NCI-H2081 treated with DMSO at 0.1 percent for 48 hours (cell line): ENCODE measurements at regions not wholly inside any gene's neighbourhood (a gene's known extent, or its start where the extent isn't known, plus 50 kb on each side); places are given as distances from the start of the nearest gene placed in this dataset.

Experiments
- DNase-seq: peaks from one replicate; lab custom pipeline; 2025; lab: John Stamatoyannopoulos, UW

DNA sequence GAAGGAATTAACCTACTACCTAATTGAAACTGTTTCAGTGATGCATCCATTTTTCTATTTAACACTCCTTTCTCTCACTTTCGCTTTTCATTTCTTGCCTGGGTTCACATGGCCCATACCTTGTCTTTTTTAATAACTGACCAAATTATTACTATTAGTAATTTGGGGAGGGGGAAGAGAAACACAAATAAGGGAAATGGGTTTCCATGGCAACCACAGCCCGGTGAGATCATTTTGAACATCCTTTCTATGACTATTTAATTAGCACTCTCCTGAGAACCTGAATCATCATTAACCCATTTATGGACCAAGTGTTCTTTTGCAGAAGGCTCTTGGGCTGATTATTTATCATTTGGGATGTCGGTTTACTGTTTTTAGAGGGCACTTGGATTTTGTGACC lies 628.2 kb upstream of the SALL1 start:
- no peak for DNase-seq

DNA sequence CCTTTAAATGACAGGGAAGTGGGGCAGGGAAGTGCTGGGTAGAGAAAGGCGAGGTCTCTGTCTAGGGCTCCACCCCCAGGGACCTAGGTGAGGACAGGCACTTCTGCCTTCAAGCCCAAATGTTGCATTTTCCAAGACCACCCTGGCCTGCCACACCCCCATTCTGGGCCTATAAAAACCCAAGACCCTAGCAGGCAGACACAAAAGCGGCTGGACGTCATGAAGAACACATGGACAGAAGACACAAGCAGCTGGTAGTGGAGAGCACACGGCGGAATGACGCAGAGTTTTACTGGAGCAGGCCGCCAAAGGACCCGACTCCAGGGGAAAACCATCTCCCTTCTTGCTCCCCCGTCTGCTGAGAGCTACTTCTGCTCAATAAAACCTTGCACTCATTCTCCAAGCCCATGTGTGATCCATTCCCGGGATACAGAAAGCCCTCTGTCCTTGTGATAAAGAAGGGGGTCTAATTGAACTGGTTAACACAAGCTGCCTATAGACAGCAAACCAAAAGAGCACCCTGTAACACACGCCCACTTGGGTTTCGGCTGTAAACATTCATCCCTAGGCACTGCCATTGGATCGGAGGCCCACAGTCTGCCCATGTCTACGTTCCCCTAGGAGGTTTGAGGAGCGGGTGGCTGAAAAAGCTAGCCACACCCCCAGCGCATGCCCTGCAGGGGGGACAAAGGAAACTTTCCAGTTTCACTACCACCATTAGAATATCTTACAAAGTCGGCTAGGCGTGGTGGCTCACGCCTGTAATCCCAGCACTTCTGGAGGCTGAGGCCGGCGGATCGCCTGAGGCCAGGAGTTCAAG lies 622.2 kb upstream of the SALL1 start:
- no peak for DNase-seq

DNA sequence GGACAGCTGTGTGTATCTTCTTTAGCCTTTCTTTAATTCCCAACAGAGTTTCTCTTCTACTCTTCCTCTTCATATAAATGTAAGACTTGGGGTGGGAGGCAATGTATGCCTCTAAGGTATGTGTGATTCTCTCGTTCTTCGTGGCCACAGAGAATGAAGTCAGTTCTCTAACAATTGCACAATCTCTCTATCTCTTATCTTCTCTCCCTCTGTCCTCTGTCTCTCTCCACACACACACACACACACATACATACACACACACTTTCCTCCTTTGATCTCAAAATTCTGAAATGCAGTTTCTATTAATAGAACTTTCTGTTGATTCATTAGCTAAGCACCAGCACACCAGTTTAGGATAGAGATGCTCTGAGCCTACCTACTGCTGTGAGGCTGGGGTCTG lies 615.7 kb upstream of the SALL1 start:
- no peak for DNase-seq

- no peak for DNase-seq
These were observed 612.1 kb upstream of the SALL1 start for GRCh38 chr16:51763072-51763661.

- peak; percentile 3 for DNase-seq
These were observed 611.3 kb upstream of the SALL1 start for GRCh38 chr16:51762081-51762996.

- DNase-seq = no peak
These were observed 609.9 kb upstream of the SALL1 start for GRCh38 chr16:51761001-51761400.

DNA sequence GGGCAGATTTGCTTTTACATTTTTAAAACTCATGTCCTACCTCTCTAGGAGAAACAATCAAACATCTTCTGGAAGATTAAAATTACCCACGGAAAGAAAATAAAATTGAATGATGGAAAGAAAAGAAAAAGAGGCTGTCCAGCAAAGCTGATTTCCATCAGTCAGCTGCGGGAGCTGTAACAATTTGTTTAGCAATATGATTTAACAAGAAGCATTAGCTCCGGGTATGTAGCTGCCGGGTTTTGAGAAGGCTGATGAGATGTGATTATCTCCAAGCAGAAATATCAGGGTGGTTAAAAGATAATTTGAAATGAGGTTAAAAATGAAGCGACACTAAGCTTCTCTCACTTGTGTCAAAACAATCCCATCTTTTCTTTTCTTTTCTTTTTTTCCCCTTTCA lies 608.9 kb upstream of the SALL1 start:
- no peak for DNase-seq

- no peak for DNase-seq
These were observed 608.3 kb upstream of the SALL1 start for GRCh38 chr16:51759329-51759728.

DNA sequence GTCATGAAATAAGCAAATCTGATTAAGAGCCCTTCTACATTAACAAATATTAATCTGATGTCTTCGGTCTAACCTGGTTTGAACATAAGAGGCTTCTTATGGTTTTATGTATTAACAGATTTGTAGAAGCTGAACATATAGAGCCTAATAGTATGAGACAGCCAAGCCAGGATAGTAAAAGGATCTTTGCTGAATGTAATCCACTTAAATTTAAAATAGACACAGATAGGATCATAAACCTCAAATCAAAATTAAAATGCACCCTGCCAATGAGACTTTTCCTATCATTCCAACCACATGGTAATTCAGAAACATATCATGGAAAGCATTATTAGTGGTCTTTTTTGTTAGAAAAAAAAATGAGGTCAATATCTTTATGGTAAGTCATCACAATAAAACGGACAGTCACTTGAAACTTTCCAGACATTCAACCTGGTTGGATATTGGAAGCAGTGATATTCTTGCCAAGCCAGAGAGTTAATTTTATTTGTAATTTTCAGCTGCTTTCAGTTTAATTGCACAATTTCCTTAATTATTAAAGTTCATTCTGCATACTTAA lies 606.9 kb upstream of the SALL1 start:
- no peak for DNase-seq

- no peak for DNase-seq
These were observed 606.4 kb upstream of the SALL1 start for GRCh38 chr16:51757505-51757904.

DNA sequence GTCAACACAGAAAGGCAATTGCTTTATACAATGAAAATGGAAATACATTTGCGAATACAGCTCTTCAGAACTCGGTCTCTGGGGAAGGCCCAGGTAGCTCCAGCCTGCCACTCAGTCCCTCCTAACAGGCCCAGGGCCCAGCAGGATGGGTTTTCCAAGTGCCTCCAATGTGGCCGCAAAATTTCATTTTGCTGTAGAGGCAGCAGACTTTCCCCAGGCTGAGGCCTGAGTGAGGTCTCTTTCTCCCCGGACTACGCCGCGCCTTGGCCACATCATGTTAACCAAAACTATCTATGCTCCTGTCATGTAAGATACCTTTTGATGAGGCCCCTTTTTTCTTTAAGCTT lies 606.0 kb upstream of the SALL1 start:
- no peak for DNase-seq

DNA sequence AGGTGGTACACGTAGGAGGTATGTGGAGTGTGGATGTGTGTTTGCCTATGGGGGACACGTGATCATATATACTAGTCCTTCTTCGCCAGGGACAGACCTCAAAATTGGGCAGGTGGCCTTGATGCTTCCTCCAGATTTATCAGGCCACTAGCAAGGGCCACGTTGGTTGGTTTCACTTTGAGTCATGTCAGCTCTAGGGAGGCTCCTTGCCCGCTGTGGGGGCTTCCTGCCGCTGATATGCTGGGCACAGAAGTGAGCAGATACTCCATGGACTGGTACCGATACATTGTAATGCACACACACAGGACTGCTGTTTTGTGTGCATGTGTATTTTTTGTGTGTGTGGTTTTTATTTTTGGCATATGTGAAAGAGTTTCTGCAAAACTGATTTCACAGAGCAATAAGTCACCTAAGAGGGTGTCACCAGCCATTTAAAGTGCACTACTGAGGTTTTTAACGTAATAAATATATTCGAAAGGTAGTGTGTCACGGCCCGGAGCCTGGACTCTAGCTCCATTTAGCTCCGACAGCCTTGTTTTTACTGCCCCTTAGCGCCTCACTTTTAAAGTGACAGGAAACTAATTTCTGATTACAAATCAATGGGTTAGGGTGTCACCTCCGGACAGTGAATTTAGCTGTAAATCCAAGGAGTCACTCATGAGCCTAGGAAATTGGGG lies 605.5 kb upstream of the SALL1 start:
- DNase-seq = no peak

DNA sequence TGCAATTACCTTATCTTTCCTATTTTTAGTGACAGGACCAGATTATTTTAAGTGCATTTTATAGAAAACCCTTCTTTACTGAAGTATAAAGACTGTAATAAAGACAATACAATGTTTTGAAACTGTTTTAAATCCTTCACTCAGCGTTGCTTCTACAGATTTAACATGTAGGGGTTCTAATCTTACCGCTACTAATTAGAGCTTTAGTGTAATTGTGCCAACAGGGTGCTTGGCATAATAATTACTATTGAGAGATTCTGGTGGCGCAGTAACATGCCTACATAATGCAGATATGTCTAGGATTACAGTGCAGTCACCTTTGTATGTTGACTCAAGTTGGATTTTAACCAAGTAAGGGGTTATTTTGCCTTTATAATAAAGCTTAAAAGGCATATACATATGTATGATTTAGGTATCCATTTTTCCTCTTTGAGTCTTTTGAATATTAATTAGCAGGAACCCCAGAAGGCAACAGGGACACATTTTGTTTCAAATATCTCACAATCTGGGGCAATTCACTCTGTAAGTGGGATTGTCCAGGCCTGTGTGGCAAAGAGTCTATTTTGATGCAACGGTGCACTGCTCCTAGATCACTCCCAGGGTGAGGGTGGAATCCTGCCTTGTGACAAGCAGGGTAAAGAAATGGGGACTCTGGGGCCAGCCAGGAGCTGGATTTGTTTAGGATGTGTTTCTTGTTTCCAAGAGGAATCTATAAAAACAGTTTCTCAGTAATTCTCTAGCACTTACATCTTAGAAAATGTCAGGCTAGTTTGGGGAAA lies 604.7 kb upstream of the SALL1 start:
- no peak for DNase-seq

DNA sequence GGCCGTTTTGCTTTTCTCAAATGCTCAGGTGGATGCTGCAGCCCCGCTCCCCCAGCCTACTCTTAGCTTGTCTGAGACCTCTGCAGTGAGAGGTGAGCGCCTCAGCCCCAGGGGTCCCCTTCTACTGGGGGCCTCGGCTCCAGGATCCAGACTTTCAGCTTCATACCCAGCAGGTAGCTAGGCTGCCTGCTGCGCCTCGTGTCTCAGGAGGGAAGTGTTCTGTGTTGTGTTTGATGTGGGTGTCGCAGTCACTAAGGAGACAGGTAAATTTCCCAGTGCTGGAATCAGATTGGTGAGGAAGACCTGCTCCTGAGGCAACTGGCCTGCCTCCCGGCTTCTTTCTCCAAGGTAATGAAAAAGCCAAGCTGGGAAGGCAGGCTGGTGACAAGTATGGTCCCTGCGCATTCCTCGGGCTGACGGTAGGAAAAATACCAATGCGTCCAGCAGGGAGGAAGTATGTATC lies 604.0 kb upstream of the SALL1 start:
- no peak for DNase-seq

DNA sequence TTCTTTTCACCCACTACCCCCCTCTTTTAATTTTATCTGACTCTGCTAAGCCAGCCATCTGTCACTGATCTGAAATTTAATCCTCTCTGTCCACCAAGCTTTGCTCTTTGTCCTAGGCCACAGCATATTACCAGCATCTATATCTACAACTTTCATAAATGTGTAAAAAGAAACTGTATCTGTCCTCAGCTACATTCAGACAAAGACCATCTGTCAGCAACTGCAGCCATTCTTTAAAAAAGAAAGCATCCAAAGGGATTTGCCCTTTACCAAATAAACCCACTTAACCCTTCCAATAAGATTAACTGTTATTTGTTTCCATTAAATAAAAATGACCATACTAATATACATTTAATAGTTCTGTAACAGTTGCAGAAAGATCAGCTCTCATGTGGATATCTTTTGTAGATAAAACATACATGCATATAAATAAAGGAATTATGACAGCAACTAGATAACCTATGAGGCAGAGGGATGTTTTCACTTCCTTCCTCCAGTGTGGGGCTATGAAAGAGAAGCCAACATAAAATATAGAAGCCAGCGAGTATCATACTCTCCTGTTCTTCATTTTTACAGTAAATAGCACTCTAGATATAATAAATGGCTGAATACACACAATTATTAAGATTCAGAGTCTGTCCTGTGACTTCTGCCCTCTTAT lies 602.5 kb upstream of the SALL1 start:
- DNase-seq = no peak

GRCh38 chr16:51752438-51752995 lies 601.4 kb upstream of the SALL1 start:
- no peak for DNase-seq

DNA sequence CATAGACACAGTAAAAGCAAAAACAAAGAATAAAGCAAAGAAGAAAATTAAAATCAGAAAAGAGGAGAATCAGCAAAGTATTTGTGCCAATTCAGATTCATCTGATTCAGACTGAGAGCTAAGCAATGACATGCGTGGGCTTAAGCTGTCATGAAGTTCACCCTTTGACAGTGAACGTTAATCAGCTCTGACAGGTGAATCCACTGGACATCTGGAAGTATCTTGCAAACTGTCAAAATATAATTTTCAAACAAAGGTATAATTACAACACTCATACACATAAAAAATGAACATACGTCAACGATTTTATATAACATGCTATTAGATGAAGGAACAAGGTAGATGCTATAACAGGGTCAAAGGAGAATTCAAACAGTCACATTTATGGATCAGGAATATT lies 596.3 kb upstream of the SALL1 start:
- no peak for DNase-seq

GRCh38 chr16:51734220-51734619 lies 583.1 kb upstream of the SALL1 start:
- no peak for DNase-seq

- no peak for DNase-seq
These were observed 582.1 kb upstream of the SALL1 start for GRCh38 chr16:51733181-51733580.

- DNase-seq = no peak
These were observed 580.1 kb upstream of the SALL1 start for GRCh38 chr16:51731160-51731559.
